ENCODE measurements at regions not wholly inside any gene's neighbourhood (a gene's known extent, or its start where the extent isn't known, plus 50 kb on each side); places are given as distances from the start of the nearest gene placed in this dataset.

DNA sequence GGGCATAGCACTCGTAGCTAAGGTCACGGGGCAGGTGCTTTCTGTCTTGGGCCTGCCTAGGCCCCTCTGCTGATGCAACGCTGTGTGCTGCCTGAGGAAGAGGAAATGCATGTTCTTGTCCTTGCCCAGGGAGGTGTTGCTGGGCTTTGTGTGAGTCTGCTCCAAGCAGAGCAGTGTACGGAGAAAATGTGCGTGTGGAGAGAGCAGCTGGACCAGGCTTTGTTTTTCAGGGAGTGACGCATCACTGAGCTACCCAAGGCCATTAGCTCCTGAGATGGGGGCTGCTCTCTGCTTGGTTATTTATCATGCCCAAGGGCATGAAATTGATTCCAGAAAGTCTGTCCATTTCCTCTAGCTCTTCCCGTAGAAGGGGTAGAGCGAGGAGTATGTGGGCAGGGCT is 82.9 kb upstream of the THY1 start:
- TF ChIP-seq, protein P1, sequence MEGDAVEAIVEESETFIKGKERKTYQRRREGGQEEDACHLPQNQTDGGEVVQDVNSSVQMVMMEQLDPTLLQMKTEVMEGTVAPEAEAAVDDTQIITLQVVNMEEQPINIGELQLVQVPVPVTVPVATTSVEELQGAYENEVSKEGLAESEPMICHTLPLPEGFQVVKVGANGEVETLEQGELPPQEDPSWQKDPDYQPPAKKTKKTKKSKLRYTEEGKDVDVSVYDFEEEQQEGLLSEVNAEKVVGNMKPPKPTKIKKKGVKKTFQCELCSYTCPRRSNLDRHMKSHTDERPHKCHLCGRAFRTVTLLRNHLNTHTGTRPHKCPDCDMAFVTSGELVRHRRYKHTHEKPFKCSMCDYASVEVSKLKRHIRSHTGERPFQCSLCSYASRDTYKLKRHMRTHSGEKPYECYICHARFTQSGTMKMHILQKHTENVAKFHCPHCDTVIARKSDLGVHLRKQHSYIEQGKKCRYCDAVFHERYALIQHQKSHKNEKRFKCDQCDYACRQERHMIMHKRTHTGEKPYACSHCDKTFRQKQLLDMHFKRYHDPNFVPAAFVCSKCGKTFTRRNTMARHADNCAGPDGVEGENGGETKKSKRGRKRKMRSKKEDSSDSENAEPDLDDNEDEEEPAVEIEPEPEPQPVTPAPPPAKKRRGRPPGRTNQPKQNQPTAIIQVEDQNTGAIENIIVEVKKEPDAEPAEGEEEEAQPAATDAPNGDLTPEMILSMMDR (IDR thresholded peaks at IDR 0.05; ENCODE audit: insufficient read depth, low read depth, low read length, missing control alignments): no peak
- H3K4me3 ChIP-seq (ENCODE audit: low read length): no peak overlapping the region
- DNase-seq (ENCODE audit: low read depth): no peak

DNA sequence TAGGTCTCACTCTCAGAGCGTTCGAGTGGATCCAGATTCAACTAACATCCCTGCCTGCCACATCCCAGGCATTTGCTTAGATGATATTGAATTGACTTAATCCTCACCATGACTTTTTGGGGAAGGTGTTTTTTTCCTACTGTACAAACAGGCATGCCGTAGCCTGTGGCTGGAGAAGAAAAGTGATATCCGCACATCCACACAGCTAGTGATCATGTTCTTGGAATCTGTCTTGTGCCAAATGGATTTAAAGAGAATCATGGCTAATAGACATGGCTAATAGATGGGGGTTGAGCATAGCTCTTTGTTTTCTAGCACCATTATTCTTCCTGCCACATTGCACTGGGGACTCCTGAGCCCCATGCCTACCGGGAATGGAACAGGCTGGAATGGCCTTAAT is 82.1 kb upstream of the THY1 start:
- no peak for DNase-seq (ENCODE audit: low read depth)
- no peak overlapping the region for H3K4me3 ChIP-seq (ENCODE audit: low read length)
- TF ChIP-seq, protein P1 (IDR thresholded peaks at IDR 0.05; ENCODE audit: insufficient read depth, low read depth, low read length, missing control alignments): no peak

DNA sequence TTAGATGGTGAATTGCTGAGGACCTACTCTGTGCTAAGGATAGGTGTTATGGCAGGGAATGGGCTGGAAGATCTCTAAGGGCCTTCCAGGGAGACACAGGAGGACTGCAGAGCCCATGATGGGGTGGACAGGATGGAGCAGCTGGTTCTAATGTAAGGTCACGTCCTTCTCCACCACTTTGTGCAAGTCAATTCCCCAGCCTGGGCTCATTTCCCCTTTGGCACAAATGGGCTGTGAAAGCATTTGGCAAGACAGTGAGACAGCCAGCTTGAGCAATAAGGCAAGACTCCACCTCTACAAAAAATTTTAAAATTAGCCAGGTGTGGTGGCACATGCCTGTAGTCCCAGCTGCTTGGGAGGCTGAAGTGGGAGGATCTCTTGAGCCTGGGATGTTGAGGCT is 81.4 kb upstream of the THY1 start:
- TF ChIP-seq, protein P1 (IDR thresholded peaks at IDR 0.05; ENCODE audit: insufficient read depth, low read depth, low read length, missing control alignments): no peak
- H3K4me3 ChIP-seq (ENCODE audit: low read length): no peak overlapping the region
- no peak for DNase-seq (ENCODE audit: low read depth)

DNA sequence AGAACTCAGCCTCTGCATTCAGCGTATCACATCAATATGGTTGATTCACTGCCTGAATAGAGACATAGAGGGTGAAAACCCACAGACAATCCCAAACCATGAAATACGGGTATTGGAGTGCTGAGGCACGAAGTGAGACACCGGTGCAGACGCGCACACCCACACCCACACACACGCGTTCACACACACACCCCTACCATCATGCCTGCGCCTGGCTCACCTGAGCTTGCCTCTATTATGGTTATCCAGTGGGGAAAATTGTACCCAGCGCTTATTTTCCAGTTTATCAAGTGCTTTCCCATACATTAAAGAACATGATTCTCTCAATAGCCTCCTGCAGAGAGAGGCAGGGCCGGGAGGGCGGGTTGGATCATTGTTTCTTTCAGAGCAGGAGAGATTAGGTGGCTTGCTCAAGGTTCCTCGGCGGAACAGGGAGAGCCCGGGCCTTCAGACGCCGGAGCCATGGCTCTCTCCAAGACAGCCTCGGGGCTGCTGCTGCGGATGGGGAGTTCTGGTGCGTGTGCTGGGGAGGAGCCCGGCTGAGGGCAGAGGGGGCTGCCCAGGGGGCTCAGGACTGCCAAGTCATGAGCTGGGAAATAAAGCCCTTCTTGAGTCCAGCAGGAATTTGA is 78.9 kb upstream of the THY1 start:
- no peak overlapping the region for H3K4me3 ChIP-seq (ENCODE audit: low read length)
- DNase-seq (ENCODE audit: low read depth): no peak
- TF ChIP-seq, protein P1 (IDR thresholded peaks at IDR 0.05; ENCODE audit: insufficient read depth, low read depth, low read length, missing control alignments): no peak

DNA sequence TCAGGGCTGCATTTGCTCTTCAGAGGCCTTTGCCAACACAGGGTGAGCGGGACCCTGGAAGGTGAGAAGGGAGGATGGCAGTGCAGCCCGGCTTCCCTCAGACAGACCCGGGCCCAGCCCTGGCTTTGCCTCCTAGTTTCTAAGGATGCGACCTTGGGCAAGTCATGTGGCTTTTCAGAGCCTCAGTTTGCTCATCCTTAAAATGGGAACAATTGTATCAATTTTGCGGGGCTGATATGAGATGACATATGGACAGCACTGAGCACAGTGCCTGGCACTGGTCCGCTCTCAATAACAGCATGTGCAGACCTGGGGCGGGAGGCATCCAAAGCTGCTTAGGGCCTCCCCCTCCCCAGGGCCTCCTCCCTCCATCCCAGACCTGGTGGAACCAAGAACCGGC is 74.7 kb upstream of the THY1 start:
- TF ChIP-seq, protein P1 (IDR thresholded peaks at IDR 0.05; ENCODE audit: insufficient read depth, low read depth, low read length, missing control alignments): no peak
- H3K4me3 ChIP-seq (ENCODE audit: low read length): no peak overlapping the region
- DNase-seq (ENCODE audit: low read depth): no peak

DNA sequence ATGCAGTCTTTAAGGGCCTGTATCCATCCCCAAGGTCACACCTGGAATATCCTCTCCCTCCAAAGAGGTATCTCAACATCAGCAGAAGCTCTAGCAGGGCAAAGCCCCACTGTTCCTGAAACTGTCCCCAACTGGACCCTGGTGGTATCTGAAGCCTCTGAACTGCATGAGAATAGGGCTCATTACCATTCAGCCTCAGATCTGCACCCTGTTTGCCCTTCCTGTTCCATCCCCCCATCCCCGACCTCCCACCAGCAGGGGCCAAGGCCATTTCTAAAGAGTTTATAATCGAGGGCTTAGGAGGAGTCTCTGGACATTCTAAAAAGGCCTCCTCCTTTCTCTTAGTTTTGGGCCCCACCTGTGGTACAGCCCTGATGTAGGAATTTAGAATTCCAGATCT is 74.0 kb upstream of the THY1 start:
- DNase-seq (ENCODE audit: low read depth): no peak
- no peak overlapping the region for H3K4me3 ChIP-seq (ENCODE audit: low read length)
- TF ChIP-seq, protein P1 (IDR thresholded peaks at IDR 0.05; ENCODE audit: insufficient read depth, low read depth, low read length, missing control alignments): no peak

DNA sequence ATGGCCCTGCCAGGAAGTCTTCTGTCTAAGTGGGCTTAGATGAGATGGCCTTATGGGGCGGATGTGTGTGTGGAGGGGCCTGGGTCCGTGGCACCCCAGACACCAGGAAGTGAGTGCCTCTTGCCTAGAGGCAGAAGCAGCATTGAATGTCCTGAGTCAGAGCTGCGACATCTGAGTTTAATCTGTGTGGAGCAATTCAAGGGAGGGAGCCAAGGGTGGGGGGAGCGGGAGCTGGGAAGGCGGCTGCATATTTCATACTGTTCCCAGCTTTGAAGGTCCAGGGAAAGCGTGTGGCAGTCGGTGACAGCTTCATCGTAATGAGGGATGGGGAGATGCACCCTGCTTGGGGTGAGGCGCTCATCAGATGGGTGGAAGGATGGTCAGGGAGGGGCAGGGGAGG is 73.5 kb upstream of the THY1 start:
- no peak overlapping the region for H3K4me3 ChIP-seq (ENCODE audit: low read length)
- TF ChIP-seq, protein P1 (IDR thresholded peaks at IDR 0.05; ENCODE audit: insufficient read depth, low read depth, low read length, missing control alignments): no peak
- no peak for DNase-seq (ENCODE audit: low read depth)
